Sigmoid colon (tissue), 4 donors: ENCODE measurements at regions not wholly inside any gene's neighbourhood (a gene's known extent, or its start where the extent isn't known, plus 50 kb on each side); places are given as distances from the start of the nearest gene placed in this dataset.

Experiments used
- EP300 ChIP-seq, 4 donors: sonication (generic); formaldehyde crosslinking; IDR thresholded peaks; one replicate each; pipeline ENCODE4 v1.6.1; 2017; ENCODE audit warnings: antibody characterized with exemption in 4 of 4
- POLR2A ChIP-seq, 2 donors: fragments of 450-650 bp; IDR thresholded peaks; one replicate each; pipeline ENCODE4 v1.6.1; 2016; ENCODE audit warnings: antibody characterized with exemption in 2 of 2, mild to moderate bottlenecking in 2 of 2, moderate library complexity in 2 of 2
- POLR2AphosphoS5 ChIP-seq, 4 donors: sonication (generic); formaldehyde crosslinking; IDR thresholded peaks; one replicate each; pipeline ENCODE4 v1.6.1; 2017; ENCODE audit warnings: antibody characterized with exemption in 4 of 4
- TF ChIP-seq, protein P1 (sequence below), 4 experiments: fragments of 450-650 bp in 3 of 4; fragments of 200-600 bp in 1 of 4; IDR thresholded peaks; one replicate each; pipeline ENCODE4 v1.5.1; 2016 to 2019; ENCODE audit warnings: antibody characterized with exemption in 4 of 4, mild to moderate bottlenecking in 3 of 4, moderate library complexity in 2 of 4

DNA sequence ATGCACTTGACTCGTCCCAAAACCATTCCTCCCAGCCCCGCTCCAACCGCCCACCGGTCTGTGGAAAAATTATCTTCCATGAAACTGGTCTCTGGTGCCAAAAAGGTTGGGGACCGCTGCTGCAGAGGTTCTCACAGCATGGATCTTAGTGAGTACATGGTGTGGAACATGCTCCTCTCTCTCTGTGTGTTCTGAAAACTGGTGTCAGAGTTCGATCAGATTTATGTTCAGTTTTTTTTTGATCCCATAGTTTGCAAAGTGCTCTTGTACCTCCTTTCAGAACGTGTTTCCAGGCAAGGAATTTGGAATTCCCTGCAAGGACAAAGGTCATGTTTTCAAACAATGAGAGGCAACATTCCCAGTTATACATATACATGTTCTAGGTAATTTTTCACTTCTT is 61.2 kb upstream of the FAM171A1 start:
- TF ChIP-seq POLR2A (IDR thresholded peaks at IDR 0.05), result no peak
- TF ChIP-seq, protein P1, sequence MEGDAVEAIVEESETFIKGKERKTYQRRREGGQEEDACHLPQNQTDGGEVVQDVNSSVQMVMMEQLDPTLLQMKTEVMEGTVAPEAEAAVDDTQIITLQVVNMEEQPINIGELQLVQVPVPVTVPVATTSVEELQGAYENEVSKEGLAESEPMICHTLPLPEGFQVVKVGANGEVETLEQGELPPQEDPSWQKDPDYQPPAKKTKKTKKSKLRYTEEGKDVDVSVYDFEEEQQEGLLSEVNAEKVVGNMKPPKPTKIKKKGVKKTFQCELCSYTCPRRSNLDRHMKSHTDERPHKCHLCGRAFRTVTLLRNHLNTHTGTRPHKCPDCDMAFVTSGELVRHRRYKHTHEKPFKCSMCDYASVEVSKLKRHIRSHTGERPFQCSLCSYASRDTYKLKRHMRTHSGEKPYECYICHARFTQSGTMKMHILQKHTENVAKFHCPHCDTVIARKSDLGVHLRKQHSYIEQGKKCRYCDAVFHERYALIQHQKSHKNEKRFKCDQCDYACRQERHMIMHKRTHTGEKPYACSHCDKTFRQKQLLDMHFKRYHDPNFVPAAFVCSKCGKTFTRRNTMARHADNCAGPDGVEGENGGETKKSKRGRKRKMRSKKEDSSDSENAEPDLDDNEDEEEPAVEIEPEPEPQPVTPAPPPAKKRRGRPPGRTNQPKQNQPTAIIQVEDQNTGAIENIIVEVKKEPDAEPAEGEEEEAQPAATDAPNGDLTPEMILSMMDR (IDR thresholded peaks at IDR 0.05), result no peak
- no peak for TF ChIP-seq POLR2AphosphoS5 (IDR thresholded peaks at IDR 0.05)
- TF ChIP-seq EP300 (IDR thresholded peaks at IDR 0.05), result no peak
